GM20000 (cell line): ENCODE measurements at regions not wholly inside any gene's neighbourhood (a gene's known extent, or its start where the extent isn't known, plus 50 kb on each side); places are given as distances from the start of the nearest gene placed in this dataset.

Experiments used
- DNase-seq: peaks from one replicate; pipeline ENCODE4 v3.0.0; 2012; ENCODE audit warnings: low spot score
- CTCF ChIP-seq: IDR thresholded peaks from 2 replicates; pipeline ENCODE4 v1.5.1; 2012; ENCODE audit warnings: mild to moderate bottlenecking, control low read depth; ENCODE audit errors: extremely low read depth, missing control alignments

- no peak for DNase-seq
- TF ChIP-seq CTCF = no peak
Observed at GRCh38 chr5:171673328-171673727, 112.3 kb upstream of the SMIM23 start.

- TF ChIP-seq CTCF = no peak
- no peak for DNase-seq
Observed at GRCh38 chr5:171673840-171674239, 111.8 kb upstream of the SMIM23 start.

GRCh38 chr5:171675511-171675910 is 110.1 kb upstream of the SMIM23 start:
- TF ChIP-seq CTCF = no peak
- DNase-seq = no peak

GRCh38 chr5:171676286-171676944 is 109.2 kb upstream of the SMIM23 start:
- TF ChIP-seq CTCF = no peak
- no peak for DNase-seq

- no peak for TF ChIP-seq CTCF
Observed at GRCh38 chr5:171678646-171679045, 107.0 kb upstream of the SMIM23 start.

GRCh38 chr5:171680485-171680884 is 105.1 kb upstream of the SMIM23 start:
- no peak for TF ChIP-seq CTCF
- no peak for DNase-seq

More at GRCh38 chr5:171678646-171679045, 107.0 kb upstream of the SMIM23 start:
- DNase-seq = no peak

- TF ChIP-seq CTCF = no peak
- no peak for DNase-seq
Observed at GRCh38 chr5:171681061-171681460, 104.6 kb upstream of the SMIM23 start.
